NCI-H2081 (cell line): ENCODE measurements at regions not wholly inside any gene's neighbourhood (a gene's known extent, or its start where the extent isn't known, plus 50 kb on each side); places are given as distances from the start of the nearest gene placed in this dataset.
"Not testable (repeated sequence)": the region's sequence is repeated elsewhere in the genome, so short reads cannot be mapped to it uniquely, and the experiment has no call there.

Source experiments
- DNase-seq, 2 experiments: peaks; one replicate each; lab custom pipeline; 2025; lab: John Stamatoyannopoulos, UW

GRCh38 chr6:84876723-84877514 is 112.5 kb upstream of the TBX18 start:
- no peak for DNase-seq

GRCh38 chr6:84872996-84873723 is 108.8 kb upstream of the TBX18 start:
- DNase-seq: no peak

GRCh38 chr6:84871925-84872324 is 107.5 kb upstream of the TBX18 start:
- DNase-seq: no peak

- DNase-seq: no peak
These were observed 106.3 kb upstream of the TBX18 start for GRCh38 chr6:84870672-84871071.

- no peak for DNase-seq
These were observed 103.8 kb upstream of the TBX18 start for GRCh38 chr6:84868149-84868548.

GRCh38 chr6:84867521-84867920 is 103.1 kb upstream of the TBX18 start:
- no peak for DNase-seq

- no peak for DNase-seq
These were observed 102.3 kb upstream of the TBX18 start for GRCh38 chr6:84866715-84867114.

- not testable (repeated sequence) for DNase-seq
These were observed 101.0 kb upstream of the TBX18 start for GRCh38 chr6:84865372-84865771.

GRCh38 chr6:84862843-84863242 is 98.4 kb upstream of the TBX18 start:
- no peak for DNase-seq

GRCh38 chr6:84860920-84861319 is 96.5 kb upstream of the TBX18 start:
- no peak for DNase-seq

- no peak for DNase-seq
These were observed 96.1 kb upstream of the TBX18 start for GRCh38 chr6:84860509-84860908.

GRCh38 chr6:84854811-84855400 is 90.5 kb upstream of the TBX18 start:
- DNase-seq: no peak

GRCh38 chr6:84853901-84854300 is 89.5 kb upstream of the TBX18 start:
- no peak for DNase-seq

GRCh38 chr6:84848960-84849359 is 84.6 kb upstream of the TBX18 start:
- DNase-seq: no peak

- no peak for DNase-seq
These were observed 83.2 kb upstream of the TBX18 start for GRCh38 chr6:84847390-84848160.

GRCh38 chr6:84842525-84843166 is 78.2 kb upstream of the TBX18 start:
- DNase-seq: no peak

- DNase-seq: not testable (repeated sequence)
These were observed 72.9 kb upstream of the TBX18 start for GRCh38 chr6:84837068-84837866.

GRCh38 chr6:84836366-84836765 is 72.0 kb upstream of the TBX18 start:
- DNase-seq: no peak

- no peak for DNase-seq
These were observed 70.9 kb upstream of the TBX18 start for GRCh38 chr6:84835340-84835739.

GRCh38 chr6:84831924-84832323 is 67.5 kb upstream of the TBX18 start:
- DNase-seq: not testable (repeated sequence)

- no peak for DNase-seq
These were observed 61.1 kb upstream of the TBX18 start for GRCh38 chr6:84825461-84825860.
